DMS53 treated with DMSO at 0.1 percent for 48 hours (cell line): ENCODE measurements at regions not wholly inside any gene's neighbourhood (a gene's known extent, or its start where the extent isn't known, plus 50 kb on each side); places are given as distances from the start of the nearest gene placed in this dataset.

Experiments
- DNase-seq: peaks from one replicate; lab custom pipeline; 2025; ENCODE audit not compliant: unreplicated experiment; lab: John Stamatoyannopoulos, UW

DNA sequence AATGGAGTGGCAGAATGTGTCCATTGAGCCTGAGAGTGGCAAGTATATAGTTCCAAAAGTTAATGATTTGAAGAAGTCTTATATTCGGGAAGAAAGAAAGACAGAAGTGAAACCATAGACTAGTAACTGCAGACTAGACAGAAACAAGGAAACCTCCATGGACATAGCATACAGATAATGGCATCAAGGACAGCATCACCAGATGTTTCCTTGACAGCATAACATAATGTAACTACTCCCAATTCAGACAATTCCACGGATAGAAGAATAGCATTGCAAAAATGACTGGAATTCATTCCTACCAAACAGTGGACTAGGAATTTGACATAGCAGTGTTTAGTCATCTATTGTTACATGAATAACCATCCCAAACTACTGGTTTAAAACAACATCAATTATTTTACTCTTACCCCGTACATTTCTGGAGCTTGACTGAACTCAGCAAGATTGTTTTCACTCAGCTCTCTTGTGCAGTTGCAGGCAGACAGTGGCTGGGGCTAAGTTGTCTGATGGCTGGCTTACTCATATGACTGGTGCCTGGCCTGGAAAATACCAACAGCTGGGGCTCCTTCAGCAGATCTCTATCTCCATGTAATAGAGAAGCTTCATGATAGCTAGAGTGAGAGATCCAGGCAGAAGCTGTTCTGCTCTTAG, 109.7 kb upstream of the GADL1 start:
- no peak for DNase-seq

DNA sequence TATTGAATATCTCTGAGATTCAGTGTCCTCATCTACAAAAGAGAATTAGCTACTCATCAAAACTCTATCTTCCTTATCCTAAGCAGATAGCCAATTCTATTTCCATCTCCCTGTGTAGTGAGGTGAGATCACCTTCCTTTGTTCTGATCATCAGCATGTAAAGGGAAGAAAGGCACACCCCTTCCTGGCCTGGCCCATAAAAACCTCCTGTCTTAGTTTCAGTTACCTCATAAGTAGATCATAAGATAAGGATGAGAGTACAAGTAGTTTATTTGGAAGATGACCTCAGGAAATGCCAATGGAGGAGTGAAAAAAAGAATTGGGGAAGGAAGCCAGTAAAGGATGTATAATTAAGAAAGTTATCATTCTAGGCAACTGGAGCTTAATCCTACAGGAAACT, 114.5 kb upstream of the GADL1 start:
- no peak for DNase-seq

DNA sequence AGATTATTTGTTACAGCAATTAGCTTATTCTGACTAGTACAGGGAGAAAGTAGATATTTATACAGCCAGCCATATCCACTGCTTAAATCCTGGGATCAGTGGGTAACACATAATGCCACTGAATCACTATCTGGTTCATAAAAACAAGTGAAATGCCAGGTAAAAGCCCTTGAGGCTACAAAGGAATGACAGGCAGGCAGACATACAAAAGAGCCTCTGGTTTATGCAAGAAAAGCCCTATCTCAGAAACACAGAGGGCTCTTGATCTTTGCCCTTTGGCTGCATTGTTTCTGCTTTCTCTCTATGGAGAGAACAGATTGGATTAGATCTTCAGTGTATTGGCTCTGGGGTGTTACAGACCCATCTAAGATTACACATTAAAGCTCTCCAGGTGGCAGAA, 115.4 kb upstream of the GADL1 start:
- DNase-seq: peak; percentile 21

DNA sequence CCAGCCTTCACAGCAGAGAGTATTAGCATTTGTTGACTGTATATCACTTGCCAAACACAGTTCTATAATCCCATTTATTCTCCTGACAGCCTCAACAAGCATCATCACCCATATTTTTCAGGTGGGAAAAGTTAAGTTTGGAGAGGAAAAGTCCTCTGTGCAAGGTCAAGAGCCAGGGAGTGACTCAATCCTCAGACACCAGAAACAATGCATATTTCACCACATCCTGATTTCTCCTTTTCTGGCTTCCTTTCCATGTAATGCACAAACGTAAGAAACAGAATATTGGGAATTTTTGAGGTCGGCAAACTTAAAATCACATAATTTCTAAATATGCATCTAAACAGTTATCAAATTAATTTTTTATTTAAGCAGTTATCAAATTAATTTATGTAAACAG, 116.0 kb upstream of the GADL1 start:
- no peak for DNase-seq

- peak; percentile 23 for DNase-seq
These were observed 116.9 kb upstream of the GADL1 start for GRCh38 chr3:31011380-31011779.

- no peak for DNase-seq
These were observed 118.6 kb upstream of the GADL1 start for GRCh38 chr3:31013090-31013489.

- no peak for DNase-seq
These were observed 119.4 kb upstream of the GADL1 start for GRCh38 chr3:31013843-31014242.

GRCh38 chr3:31014317-31015040, 120.0 kb upstream of the GADL1 start:
- no peak for DNase-seq

GRCh38 chr3:31016196-31016595, 121.7 kb upstream of the GADL1 start:
- DNase-seq: no peak

GRCh38 chr3:31022716-31023115, 128.3 kb upstream of the GADL1 start:
- no peak for DNase-seq

- no peak for DNase-seq
These were observed 131.1 kb upstream of the GADL1 start for GRCh38 chr3:31025541-31025940.

DNA sequence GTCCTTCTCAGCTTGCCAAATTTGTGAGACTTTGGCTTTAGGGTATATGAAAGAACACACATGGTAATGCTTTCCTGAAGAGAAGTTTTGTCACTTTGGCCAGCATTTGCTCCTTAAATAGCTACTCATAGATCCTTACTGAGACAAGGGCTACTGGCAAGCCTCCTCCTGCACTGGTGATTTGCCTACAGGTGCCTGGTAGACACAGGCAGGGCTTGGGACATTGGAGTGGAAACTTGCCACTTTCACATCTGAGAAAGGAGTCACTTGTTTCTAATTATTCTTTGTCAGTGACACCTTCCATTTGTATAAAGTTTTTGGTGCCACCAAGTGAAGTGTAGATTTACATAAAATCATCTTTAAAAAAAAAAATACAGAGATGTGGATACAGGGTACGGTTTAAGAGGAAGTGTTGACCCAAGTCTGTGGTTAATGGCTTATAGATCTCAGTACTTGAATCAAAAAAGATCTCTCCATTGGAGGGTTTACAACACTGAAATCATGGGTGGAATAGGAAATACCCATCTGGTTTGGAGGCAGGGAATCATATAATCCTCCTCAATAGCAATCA, 132.8 kb upstream of the GADL1 start:
- no peak for DNase-seq

DNA sequence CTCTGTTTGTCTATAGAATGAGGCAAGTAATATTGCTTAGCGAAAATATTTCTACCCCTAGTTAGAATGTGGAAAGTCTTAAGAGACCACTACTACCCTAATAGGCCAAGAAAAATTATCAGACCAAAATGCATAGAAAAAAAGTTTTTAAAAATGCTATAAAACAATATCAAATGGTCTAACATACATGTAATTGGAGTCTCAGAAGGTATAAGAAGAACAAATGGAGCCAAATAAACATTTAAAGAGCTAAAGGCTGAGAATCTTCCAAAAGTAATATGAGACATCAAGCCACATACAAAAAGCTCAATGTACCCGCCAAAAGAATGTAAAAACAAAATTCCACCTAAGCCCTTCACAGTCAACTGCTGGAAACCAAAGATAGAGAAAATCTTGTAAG, 133.5 kb upstream of the GADL1 start:
- DNase-seq: no peak

DNA sequence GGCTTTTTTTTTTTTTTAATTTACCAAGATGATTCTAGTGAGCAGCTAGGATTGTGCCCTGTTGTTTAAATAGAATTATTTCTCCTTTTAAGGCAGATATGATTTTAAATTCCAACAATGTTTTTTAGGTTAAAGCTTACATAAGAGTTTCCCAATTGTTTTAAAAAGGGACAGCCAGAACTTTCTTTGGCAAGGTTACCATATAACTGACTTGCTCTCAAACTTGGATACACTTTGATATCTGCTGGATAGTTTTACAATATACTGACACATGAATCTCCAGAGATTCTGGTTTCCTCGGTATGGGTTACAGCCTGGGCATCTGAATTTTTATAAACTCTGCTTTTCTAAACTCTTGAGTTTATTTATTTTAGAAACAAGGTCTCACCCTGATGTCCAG, 134.3 kb upstream of the GADL1 start:
- no peak for DNase-seq

DNA sequence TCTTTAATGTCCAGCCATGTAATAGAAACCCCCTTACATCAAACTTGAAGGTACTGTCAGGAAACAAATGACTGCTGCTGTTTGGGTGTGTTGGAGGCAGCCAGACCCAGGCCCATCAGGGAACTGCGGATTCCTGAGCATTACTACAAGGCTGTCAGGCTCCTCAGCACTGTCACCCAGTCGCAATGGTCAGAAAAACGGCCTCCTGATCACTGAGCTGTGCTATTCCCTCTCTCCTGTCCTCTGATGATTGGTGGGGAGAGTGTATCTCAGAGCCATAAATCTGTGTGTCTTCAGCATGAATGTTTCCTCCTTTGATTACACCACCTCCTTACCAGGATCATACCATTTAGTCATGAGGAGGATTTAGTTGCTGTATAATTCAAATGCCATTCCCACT, 135.2 kb upstream of the GADL1 start:
- DNase-seq: no peak

GRCh38 chr3:31035681-31036080, 141.2 kb upstream of the GADL1 start:
- DNase-seq: no peak

GRCh38 chr3:31038086-31038739, 143.8 kb upstream of the GADL1 start:
- DNase-seq: no peak

DNA sequence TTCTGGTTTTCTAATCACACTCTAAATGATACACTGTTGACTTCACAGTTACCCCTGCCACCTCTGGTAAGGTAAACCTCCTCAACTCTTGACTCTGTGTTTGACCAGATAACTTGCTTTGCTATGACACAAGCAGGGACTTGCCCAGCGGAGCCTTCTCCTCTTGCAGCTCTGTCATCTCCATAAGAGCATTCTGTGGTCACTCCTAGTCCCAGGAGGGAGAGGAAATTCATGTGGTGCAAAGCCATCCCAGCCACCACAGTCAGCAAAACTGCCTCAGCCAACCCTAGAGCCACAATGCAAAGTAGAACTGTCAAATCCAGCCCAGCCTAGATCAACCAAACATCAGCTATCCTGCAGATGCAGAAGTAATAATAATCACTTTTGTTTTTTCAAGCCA, 144.7 kb upstream of the GADL1 start:
- DNase-seq: no peak

DNA sequence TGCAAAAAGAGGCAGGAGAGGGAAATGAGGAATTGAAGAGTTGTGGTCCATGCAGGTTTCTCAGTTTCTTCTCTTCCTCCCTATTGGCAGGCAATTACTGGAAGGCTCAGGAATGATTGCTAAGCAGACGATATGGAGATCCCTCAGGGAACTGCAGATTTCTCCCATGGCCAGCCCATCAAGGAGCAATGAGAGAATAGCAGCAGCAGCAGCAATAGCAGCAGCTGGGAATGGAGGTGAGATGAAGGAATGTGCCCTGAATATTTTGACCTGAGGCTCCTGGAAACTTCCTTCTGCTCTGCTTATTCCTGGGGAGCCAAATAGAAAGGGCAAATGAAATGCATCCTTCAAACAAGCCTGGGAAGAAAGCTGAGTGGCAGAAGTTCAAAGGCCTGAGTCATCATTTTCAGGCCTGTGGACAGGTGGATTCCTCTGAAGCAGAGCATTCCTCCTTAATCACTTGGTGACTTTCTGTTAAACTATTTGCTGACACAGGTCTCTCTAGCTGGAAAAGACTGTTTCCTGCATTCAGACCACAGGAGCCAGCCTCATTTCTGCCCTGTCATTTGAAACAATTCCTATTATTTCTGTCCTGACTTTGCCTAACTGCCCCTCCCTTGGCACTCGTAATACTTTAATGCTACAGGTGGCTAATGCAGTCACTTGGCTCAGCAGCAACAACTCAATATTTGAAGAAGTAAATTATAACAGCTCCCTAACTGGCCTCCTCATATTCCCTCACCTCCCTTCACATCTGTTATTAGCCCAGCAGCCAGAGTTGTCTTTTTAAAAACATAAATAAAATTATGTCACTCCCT, 146.9 kb upstream of the GADL1 start:
- DNase-seq: no peak

GRCh38 chr3:31043184-31043819, 148.8 kb upstream of the GADL1 start:
- no peak for DNase-seq

GRCh38 chr3:31047673-31048072, 153.2 kb upstream of the GADL1 start:
- no peak for DNase-seq
